Thoracic aorta (tissue), 2 donors: ENCODE measurements at regions not wholly inside any gene's neighbourhood (a gene's known extent, or its start where the extent isn't known, plus 50 kb on each side); places are given as distances from the start of the nearest gene placed in this dataset.

Source experiments
- ATAC-seq: fragments of 150-250 bp; one replicate; pipeline ENCODE4 v1.8.0; 2017; ENCODE audit warnings: low read depth; ENCODE audit not compliant: insufficient number of reproducible peaks, low FRiP score
- DNase-seq: peaks from one replicate; pipeline ENCODE4 v3.0.0-alpha.2; 2020; ENCODE audit warnings: low spot score
- H3K27ac ChIP-seq, 2 donors: fragments of 200-600 bp; sonication (generic); 1 replicate in 1 of 2; 2 replicates in 1 of 2; pipeline ENCODE4 v1.5.1; 2016; ENCODE audit warnings: mild to moderate bottlenecking in 2 of 2, moderate library complexity in 2 of 2
- H3K27me3 ChIP-seq: fragments of 200-600 bp; sonication (generic); replicated peaks from 2 replicates; pipeline ENCODE4 v1.6.0; 2016; ENCODE audit warnings: mild to moderate bottlenecking; ENCODE audit not compliant: insufficient read depth
- H3K36me3 ChIP-seq: fragments of 200-600 bp; sonication (generic); one replicate; pipeline ENCODE4 v1.5.1; 2016
- H3K4me1 ChIP-seq, 2 donors: fragments of 200-600 bp; sonication (generic); 1 replicate in 1 of 2; 2 replicates in 1 of 2; pipeline versions ENCODE4 v1.5.1 to v1.6.0; 2016; ENCODE audit warnings: low read depth in 2 of 2, mild to moderate bottlenecking in 1 of 2; ENCODE audit not compliant: control insufficient read depth in 1 of 2
- H3K4me3 ChIP-seq: fragments of 200-600 bp; sonication (generic); 2 replicates; pipeline ENCODE4 v1.5.1; 2016; ENCODE audit warnings: mild to moderate bottlenecking
- H3K9me3 ChIP-seq: fragments of 200-600 bp; sonication (generic); 2 replicates; pipeline ENCODE4 v1.5.1; 2016
- TF ChIP-seq, protein P1 (sequence below): fragments of 200-600 bp; sonication (generic); IDR thresholded peaks from one replicate; pipeline ENCODE4 v1.5.1; 2019; ENCODE audit warnings: antibody characterized with exemption

DNA sequence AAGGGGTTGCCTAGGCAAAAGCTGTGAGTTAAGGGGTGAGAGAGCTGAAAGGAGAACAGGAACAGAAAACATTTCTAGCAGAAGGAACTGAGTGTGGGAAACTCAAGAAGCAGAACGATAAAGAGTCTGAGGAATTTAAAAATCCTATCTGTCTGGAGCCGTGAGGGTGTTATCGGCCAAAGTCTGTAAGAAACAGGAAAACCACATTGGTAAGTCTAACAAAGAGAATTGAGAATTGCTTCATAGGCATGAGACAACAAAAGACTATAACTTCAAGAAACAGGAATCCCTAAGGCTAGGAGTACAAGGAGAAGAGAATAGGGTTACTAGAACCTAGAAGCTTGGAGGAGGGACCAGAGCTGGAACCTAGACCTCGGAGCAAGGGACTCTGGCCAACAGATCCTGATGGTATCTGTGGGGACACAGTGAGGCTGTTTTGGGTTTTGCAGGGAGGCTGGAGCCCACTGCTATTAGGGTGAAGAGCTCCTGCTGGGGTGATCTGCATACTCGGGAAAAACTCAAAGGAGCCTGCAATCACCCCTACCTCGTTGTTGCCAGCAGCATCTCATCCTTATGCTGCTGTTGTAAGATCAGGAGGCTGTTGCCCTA, 175.6 kb downstream of the FBXO8 start:
- Histone ChIP-seq H3K9me3 (no peaks in the 10 kb centered on the region), H3K36me3 (no peaks in the 10 kb centered on the region), H3K27me3 (no peaks in the 10 kb centered on the region), H3K4me3 (no peak overlapping the region), H3K27ac (no peak overlapping the region), H3K4me1 (no peaks in the 10 kb centered on the region)
- TF ChIP-seq, protein P1, sequence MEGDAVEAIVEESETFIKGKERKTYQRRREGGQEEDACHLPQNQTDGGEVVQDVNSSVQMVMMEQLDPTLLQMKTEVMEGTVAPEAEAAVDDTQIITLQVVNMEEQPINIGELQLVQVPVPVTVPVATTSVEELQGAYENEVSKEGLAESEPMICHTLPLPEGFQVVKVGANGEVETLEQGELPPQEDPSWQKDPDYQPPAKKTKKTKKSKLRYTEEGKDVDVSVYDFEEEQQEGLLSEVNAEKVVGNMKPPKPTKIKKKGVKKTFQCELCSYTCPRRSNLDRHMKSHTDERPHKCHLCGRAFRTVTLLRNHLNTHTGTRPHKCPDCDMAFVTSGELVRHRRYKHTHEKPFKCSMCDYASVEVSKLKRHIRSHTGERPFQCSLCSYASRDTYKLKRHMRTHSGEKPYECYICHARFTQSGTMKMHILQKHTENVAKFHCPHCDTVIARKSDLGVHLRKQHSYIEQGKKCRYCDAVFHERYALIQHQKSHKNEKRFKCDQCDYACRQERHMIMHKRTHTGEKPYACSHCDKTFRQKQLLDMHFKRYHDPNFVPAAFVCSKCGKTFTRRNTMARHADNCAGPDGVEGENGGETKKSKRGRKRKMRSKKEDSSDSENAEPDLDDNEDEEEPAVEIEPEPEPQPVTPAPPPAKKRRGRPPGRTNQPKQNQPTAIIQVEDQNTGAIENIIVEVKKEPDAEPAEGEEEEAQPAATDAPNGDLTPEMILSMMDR: no peak
- no peak for ATAC-seq
- DNase-seq: no peak

DNA sequence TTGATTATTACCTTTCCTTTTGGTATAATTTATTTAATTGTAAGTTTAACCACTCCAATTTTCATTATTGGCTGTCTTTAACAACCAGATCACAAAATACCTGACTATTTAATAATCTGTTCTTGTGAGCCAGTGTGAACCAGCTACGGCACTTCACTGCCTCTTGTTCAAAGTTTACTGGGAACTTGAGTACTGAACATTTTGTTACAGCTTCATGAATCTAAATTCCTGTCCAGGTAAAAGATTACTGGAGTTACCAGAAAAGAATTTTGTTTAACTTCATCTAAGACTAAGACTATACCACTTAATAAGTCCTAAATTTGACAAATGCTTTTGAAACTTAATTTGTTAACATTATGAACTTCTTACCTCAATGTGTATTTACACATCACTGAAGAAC, 178.3 kb downstream of the FBXO8 start:
- no peak for DNase-seq
- no peak overlapping the region for H3K4me3 ChIP-seq
- no peaks in the 10 kb centered on the region for H3K9me3 ChIP-seq
- TF ChIP-seq, protein P1: no peak
- H3K4me1 ChIP-seq: no peaks in the 10 kb centered on the region
- no peaks in the 10 kb centered on the region for H3K36me3 ChIP-seq
- H3K27ac ChIP-seq: no peak overlapping the region
- H3K27me3 ChIP-seq: no peaks in the 10 kb centered on the region
- no peak for ATAC-seq

DNA sequence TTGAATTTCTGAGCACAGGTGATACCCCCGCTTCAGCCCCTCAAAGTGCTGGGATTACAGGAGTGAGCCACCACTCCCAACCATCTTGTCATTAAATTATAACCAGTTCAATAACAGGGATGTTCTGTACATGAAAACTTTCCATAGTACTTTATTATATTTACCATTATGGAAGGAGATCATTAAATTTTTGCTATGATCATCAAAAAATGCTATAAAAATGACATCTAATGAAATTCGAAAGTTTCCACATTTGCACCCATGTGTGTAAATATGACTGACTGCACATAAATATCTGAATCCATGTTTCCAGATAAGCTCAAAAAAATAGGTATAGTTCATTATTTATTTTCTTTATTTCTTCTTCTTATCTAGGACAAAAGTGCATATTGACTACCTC, 182.6 kb downstream of the FBXO8 start:
- ATAC-seq: no peak
- Histone ChIP-seq H3K36me3 (no peaks in the 10 kb centered on the region), H3K4me1 (peaks cover 0 to 9% of the 10 kb centered on the region in 2 donors), H3K27ac (no peak overlapping the region), H3K4me3 (no peak overlapping the region), H3K27me3 (no peaks in the 10 kb centered on the region), H3K9me3 (no peaks in the 10 kb centered on the region)
- TF ChIP-seq, protein P1: no peak
- no peak for DNase-seq

DNA sequence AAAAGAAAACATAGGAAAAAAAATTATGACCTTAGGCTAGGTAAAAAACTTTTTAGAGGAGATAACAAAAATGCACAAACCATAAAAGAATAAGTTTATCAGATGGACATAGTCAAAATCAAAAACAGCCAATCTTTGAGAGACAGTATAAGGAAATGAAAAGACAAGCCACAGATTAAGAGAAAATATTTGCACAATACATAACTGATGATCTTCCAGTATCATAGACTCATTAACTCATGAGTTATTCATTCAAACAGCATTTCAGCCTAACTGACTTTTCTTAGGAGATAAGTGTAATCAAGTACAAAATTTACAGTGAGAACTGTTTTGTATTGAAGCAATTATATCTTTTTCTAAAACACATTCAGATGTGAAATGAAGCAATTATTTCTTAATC, 183.8 kb downstream of the FBXO8 start:
- Histone ChIP-seq H3K27me3 (no peaks in the 10 kb centered on the region), H3K9me3 (no peaks in the 10 kb centered on the region), H3K36me3 (no peaks in the 10 kb centered on the region), H3K4me1 (peaks cover 0 to 9% of the 10 kb centered on the region in 2 donors), H3K4me3 (no peak overlapping the region), H3K27ac (no peak overlapping the region)
- TF ChIP-seq, protein P1: no peak
- DNase-seq (no peak), ATAC-seq (no peak)

DNA sequence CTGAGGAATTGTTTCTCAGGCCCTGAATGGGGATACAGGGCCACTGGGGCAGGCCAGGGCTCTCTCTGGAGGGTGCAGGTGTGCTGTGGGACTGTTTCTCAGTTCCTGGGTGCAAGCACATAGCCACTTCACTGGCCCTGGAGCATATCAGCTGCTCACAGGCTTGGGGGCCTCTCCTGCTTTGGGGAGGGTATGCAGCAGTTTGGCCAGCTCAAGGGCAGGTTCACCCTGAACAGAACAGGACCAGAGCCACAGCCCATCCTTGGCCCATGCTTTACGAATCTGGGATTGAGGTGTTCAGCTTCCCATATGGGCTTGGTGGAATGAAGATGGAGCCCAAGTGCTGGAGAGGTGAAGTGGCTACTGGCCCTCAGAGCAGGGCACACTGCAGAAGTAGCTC, 186.5 kb downstream of the FBXO8 start:
- Histone ChIP-seq H3K27me3 (no peaks in the 10 kb centered on the region), H3K27ac (no peak overlapping the region), H3K4me3 (no peak overlapping the region), H3K4me1 (peaks cover 0 to 9% of the 10 kb centered on the region in 2 donors), H3K9me3 (no peaks in the 10 kb centered on the region), H3K36me3 (no peaks in the 10 kb centered on the region)
- DNase-seq: no peak
- TF ChIP-seq, protein P1: no peak
- no peak for ATAC-seq
